GM10847 (cell line): ENCODE measurements at regions not wholly inside any gene's neighbourhood (a gene's known extent, or its start where the extent isn't known, plus 50 kb on each side); places are given as distances from the start of the nearest gene placed in this dataset.

Source experiments
- POLR2A ChIP-seq: IDR thresholded peaks from 2 replicates; pipeline ENCODE4 v1.6.1; 2011; ENCODE audit not compliant: insufficient read length; ENCODE audit errors: extremely low read depth

DNA sequence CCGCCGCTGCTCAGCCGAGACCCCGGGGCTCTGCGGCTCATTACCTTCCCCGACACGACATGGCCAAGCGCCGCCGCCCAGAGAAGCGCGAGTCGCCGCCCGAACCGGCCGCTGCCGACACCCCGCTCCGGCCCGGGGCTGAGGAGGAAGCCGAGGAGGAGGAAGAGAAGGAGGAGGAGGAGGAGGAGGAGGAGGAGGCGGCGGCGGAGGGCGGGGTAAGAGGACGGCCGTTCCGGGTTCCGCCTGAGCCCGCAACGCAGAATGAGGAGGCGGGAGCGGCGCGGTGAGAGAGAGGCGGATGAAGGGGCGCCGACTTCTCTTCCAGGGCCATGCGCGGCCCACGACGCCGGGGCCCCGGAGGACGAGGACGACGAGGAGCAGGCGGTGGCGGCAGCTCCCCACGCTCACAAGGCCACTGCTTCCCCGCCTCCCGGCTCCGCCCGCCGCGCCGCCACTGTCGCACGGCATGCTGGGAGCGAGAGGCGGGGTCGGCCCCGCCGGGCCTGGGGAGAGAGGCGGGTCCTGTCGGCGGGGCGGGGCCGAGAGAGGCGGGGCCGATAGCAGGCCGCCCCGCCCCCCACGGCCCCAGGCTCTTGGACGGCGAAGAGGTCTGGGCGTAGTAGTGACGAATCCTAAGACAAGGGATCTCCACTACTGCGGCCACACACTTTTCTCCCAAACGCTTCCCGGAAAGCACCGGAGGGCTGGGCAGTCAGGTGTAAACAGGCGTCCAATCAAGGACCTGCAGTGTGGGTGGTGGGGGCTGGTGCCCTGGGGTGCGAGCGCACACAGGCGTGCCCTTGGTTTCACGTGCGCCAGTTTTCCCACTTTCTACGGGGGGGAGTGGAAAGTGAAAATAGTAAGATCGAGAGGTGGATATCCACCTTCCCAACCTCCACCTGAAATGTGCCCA, 67.9 kb upstream of the SPN start:
- peak; percentile 27 for TF ChIP-seq POLR2A
